IgD-negative memory B cell (primary cell): ENCODE measurements at regions not wholly inside any gene's neighbourhood (a gene's known extent, or its start where the extent isn't known, plus 50 kb on each side); places are given as distances from the start of the nearest gene placed in this dataset.
A peak's percentile ranks its signal among the peaks of the same experiment; 100 is the strongest.
"Not testable (repeated sequence)": the region's sequence is repeated elsewhere in the genome, so short reads cannot be mapped to it uniquely, and the experiment has no call there.

Source experiments
- H3K27ac Mint-ChIP-seq, 3 donors: one replicate each; pipeline ENCODE4 v1.8.0; 2020 to 2022; ENCODE audit warnings: mild to moderate bottlenecking in 3 of 3, mixed read lengths in 3 of 3, moderate library complexity in 1 of 3
- H3K27me3 Mint-ChIP-seq: one replicate; pipeline ENCODE4 v1.8.0; 2021; ENCODE audit warnings: mixed read lengths
- H3K36me3 Mint-ChIP-seq: one replicate; pipeline ENCODE4 v1.8.0; 2020; ENCODE audit warnings: mild to moderate bottlenecking, mixed read lengths
- H3K4me1 Mint-ChIP-seq, 3 donors: one replicate each; pipeline ENCODE4 v1.8.0; 2020 to 2022; ENCODE audit warnings: mixed read lengths in 3 of 3, mild to moderate bottlenecking in 1 of 3
- H3K4me3 Mint-ChIP-seq, 4 donors: one replicate each; pipeline ENCODE4 v1.8.0; 2020 to 2022; ENCODE audit warnings: mild to moderate bottlenecking in 4 of 4, mixed read lengths in 4 of 4, moderate library complexity in 3 of 4
- H3K9me3 Mint-ChIP-seq, 3 donors: one replicate each; pipeline ENCODE4 v1.8.0; 2020 to 2021; ENCODE audit warnings: mixed read lengths in 3 of 3, mild to moderate bottlenecking in 1 of 3

DNA sequence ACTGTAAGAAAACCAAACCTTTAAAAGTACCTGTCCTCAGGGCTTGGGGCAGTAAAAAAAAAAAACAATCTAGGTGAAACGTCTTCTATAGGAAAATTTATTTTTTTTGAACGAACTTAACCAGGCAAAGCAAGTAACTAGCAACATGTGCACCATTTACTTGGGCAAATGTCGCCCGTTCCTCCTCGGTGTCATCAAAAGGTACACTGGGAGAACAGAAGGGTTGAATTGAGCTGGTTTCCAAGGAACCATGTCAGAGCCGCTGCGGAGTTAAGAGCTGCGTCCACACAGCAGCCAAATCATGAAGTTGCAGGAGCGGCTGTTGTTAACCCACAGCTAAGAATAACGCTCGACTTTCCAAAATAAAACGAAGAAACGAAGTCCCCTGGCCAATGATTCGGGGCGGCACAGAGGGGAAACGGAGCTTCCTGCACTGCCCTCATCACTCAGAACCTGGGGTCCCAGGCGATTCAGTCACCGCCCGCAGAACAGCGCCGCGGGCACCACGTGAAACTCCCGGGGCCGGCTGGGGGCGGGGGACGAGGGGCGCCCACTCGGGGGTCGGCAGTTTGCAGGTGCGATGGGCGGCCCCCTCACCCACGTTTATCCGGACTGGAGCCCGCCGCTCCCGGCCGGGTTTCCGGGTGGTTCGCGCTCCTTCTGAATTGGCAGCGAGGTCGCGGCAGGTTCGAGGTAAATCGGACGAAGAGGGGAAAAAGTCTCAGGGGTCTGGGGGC is 53.6 kb upstream of the PLGLB1 start:
- Mint-ChIP-seq H3K4me3 (peak overlapping the region; percentile 74 to 97 (median 88)), H3K27ac (peak overlapping the region in 1 of 3 donors; percentile 85), H3K4me1 (peaks cover 5 to 13% (median 7%) of the 10 kb centered on the region in 3 donors)
- H3K36me3 Mint-ChIP-seq, H3K9me3 Mint-ChIP-seq, H3K27me3 Mint-ChIP-seq: not testable (repeated sequence)

DNA sequence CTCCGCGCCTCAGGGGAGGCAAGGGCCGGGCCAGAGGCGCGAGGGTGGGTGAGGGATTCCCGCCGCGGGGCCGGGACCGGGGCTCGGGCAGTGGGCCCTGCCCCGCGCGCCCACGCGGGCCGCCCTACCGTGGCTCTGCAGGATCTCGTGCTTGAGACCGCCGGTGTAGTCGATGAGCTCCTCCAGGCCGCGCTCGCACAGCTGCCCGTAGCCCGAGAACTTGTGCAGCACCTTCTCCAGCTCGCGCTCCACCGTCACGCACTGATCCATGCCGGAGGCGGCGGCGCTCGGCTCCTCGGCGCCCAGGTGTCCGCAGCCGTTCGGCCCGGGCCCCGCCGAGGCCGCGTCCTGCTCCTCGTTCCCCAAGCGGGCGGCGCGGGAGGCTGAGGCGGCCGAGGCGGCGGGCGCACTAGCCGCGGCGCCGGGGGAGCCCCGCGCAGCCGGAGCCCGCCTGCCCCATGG is 54.2 kb upstream of the PLGLB1 start:
- H3K9me3 Mint-ChIP-seq, H3K36me3 Mint-ChIP-seq, H3K4me1 Mint-ChIP-seq, H3K27me3 Mint-ChIP-seq: not testable (repeated sequence)
- Mint-ChIP-seq H3K27ac (peak overlapping the region in 2 of 3 donors; percentile 91 to 92), H3K4me3 (peak overlapping the region; percentile 82 to 97 (median 90))

DNA sequence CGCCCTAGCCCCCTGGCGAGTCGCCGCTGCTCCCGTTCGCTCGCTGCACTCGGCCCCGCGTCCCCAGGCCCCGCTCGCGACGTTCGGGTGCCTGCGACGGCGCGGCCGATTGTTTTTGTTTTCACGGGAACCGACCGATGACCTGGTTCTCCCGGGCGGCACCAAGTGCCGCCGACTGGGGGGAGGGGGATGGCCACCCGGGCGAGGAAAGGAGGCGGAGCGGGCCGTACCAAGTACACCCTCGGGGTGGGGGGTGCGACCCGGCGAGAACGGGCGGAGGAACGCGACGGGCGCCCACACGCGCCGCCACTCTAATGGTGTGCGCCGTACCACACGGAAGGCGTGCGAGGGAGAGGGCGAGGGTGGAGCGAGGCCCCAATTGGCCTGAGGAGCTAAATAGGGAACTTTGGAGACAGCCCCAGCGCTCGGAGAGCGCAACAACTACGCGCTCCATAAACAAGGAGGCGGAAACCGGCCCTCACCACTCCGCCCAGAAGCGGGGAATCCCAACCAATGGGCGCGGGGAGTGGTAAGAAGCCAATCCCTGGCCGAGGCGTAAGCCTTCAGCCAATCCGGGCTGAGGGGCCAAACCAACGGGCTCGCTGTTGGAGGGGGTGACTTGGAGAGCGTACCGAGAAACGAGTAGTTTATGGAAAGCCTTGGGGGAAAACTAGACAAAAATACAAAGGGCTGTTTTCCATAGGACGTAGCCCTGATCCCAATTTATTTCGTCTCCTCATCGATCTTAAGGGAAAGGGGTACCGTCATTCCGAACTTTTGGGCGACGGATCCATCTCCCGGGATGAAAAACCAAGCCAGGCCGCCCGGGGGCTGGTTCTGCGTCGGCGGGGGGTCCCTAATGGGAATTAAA is 54.8 kb upstream of the PLGLB1 start:
- not testable (repeated sequence) for H3K9me3 Mint-ChIP-seq, H3K36me3 Mint-ChIP-seq, H3K27me3 Mint-ChIP-seq, H3K4me1 Mint-ChIP-seq
- Mint-ChIP-seq H3K4me3 (peak overlapping the region; percentile 90 to 97 (median 97)), H3K27ac (peak overlapping the region; percentile 92 to 95 (median 94))

DNA sequence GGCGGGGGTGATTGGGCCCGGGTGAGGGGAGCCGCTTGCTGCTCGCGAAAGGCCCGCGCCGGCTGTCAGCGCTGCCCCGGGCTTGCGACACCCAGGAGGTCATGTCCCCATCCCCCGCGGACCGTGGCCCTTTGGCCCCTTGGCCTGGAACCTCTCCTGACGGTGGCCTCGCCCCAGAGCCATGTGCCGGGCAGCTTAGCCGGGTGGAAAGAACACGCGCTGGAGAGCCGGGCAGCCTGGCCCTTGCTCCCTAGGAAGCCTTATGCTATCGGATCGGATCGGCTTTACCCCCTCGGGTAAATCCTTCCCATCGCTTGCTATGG is 55.4 kb upstream of the PLGLB1 start:
- Mint-ChIP-seq H3K27ac (peak overlapping the region; percentile 92 to 95 (median 94)), H3K4me3 (peak overlapping the region; percentile 90 to 97 (median 97))
- not testable (repeated sequence) for H3K4me1 Mint-ChIP-seq, H3K36me3 Mint-ChIP-seq, H3K27me3 Mint-ChIP-seq, H3K9me3 Mint-ChIP-seq

DNA sequence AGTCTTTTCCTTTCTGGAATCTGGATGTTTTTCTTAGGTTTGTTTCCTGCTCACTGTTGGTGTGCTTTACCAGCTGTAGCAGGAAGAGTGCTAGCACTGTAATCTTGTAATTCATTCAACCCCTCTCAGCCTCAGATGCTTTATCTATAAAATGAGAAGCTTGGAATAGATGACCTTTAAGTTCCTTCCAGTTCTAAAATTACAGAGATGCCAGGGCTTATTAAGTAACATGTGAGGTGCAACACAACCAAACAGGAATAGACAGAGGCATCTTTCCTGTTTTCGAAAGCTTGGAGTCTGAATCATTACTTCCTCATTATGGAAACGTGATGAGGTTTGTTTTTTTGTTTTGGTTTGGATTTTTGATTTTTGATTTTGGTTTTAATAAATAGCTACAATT is 60.1 kb upstream of the PLGLB1 start:
- H3K27ac Mint-ChIP-seq, H3K36me3 Mint-ChIP-seq, H3K4me3 Mint-ChIP-seq, H3K27me3 Mint-ChIP-seq, H3K4me1 Mint-ChIP-seq, H3K9me3 Mint-ChIP-seq: not testable (repeated sequence)

DNA sequence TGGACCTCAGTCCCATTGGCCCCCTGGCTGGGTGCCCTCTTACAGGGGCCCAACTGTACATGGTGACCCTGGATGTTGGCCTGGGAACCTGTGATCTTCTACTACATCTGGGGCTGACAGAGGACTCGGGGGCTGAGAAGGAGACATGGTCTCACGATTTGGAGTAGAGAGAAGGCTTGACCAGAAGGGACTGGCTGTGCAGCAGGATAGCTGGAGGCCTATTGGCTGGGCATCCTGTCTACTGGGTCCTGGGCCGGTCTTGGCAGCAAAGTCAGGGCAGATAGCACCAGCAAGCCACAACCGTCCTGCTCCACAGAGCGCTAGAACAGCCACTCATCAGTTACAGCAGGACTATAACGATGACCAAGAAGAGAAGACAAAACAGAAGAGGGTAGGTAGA is 66.4 kb upstream of the PLGLB1 start:
- not testable (repeated sequence) for H3K27me3 Mint-ChIP-seq, H3K27ac Mint-ChIP-seq, H3K9me3 Mint-ChIP-seq

DNA sequence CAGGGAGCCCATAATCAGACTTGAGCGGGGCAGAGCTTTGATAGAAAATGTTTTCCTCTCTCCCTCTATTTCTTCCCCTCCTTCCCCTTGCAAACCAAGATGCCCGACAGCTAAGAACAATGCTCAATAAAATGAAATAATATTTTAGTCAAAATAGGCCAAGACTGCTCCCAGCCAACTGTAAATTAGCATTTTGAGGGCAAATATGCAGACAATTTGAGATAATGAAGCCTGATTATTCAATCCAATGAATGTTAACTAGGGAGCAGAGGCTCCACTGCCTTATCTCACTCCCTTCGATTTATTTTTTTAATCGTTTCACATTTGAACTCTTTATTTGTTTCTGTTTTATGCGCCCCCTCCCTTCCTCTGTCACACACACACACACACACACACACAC is 67.8 kb upstream of the PLGLB1 start:
- not testable (repeated sequence) for H3K9me3 Mint-ChIP-seq, H3K27me3 Mint-ChIP-seq, H3K27ac Mint-ChIP-seq, H3K36me3 Mint-ChIP-seq, H3K4me3 Mint-ChIP-seq, H3K4me1 Mint-ChIP-seq

More for the DNA sequence above, 66.4 kb upstream of the PLGLB1 start:
- not testable (repeated sequence) for H3K4me1 Mint-ChIP-seq, H3K4me3 Mint-ChIP-seq, H3K36me3 Mint-ChIP-seq

DNA sequence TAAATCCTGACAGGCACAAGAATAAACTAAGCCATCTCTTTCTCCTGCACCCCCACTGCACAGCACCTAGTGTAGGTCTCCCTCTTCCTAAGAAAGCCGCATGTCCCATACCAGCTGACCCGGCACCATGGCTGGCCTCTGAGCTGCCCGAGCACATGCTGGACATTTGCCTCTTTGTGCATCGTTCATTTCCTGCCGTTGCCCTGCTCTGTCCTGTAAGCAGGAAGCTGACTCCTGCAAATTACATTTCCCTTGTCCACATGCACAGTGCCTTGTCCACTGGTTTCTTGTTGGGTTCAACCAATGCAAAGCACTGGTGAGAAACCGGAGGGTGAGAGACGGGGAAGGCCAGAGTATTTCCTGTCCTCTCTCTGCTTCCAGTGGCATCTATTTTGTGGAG is 71.6 kb upstream of the PLGLB1 start:
- H3K4me3 Mint-ChIP-seq, H3K4me1 Mint-ChIP-seq, H3K27ac Mint-ChIP-seq, H3K27me3 Mint-ChIP-seq, H3K9me3 Mint-ChIP-seq, H3K36me3 Mint-ChIP-seq: not testable (repeated sequence)

DNA sequence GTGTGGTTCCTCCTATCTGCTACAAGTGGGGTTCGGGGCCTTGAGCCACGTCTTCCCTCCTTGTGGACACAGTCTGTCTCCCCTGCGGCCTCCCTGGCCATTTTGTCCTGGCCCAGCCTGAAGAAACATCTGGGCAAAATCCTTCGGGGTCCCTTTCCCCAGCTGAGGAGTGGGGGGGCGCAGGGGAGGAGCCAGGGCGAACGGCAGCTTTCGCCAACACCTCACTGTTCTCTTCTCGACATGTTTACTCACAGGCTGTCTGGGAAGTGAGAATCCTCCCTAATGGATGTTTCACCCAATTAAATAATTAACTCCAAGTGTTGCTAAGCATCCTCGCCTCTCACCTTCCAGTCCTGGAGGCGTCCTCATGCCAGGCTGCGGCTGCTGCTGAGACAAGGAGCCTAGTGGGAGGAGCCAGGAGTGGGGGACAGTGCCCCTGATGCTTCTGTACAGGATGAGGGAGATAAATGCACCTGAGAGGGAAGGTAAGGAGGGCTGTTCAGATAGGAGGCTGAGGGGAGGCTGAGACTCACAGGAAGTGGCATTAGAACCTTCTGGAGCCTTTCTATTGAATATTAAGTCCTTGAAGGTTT is 72.4 kb upstream of the PLGLB1 start:
- not testable (repeated sequence) for H3K36me3 Mint-ChIP-seq, H3K27me3 Mint-ChIP-seq, H3K4me1 Mint-ChIP-seq, H3K4me3 Mint-ChIP-seq, H3K27ac Mint-ChIP-seq, H3K9me3 Mint-ChIP-seq

DNA sequence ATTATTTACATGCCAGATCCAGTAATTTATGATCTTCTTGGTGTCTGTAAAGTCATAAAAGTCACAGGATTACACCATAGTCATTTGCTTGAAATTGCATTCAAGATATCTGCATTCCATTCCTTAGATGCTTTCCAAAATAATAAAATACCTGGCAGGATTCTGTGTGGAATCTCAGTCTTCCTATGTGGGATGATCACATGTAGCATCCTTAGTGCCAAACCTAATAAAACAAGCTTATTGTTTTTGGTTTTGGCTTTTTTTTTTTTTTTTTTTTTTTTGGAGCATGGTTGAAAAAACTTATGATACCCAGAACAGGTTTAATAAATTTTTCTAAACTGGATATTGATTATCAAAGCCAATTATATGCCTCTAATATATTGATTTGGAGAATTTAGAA is 74.2 kb upstream of the PLGLB1 start:
- H3K36me3 Mint-ChIP-seq, H3K9me3 Mint-ChIP-seq, H3K27me3 Mint-ChIP-seq, H3K27ac Mint-ChIP-seq, H3K4me1 Mint-ChIP-seq, H3K4me3 Mint-ChIP-seq: not testable (repeated sequence)

DNA sequence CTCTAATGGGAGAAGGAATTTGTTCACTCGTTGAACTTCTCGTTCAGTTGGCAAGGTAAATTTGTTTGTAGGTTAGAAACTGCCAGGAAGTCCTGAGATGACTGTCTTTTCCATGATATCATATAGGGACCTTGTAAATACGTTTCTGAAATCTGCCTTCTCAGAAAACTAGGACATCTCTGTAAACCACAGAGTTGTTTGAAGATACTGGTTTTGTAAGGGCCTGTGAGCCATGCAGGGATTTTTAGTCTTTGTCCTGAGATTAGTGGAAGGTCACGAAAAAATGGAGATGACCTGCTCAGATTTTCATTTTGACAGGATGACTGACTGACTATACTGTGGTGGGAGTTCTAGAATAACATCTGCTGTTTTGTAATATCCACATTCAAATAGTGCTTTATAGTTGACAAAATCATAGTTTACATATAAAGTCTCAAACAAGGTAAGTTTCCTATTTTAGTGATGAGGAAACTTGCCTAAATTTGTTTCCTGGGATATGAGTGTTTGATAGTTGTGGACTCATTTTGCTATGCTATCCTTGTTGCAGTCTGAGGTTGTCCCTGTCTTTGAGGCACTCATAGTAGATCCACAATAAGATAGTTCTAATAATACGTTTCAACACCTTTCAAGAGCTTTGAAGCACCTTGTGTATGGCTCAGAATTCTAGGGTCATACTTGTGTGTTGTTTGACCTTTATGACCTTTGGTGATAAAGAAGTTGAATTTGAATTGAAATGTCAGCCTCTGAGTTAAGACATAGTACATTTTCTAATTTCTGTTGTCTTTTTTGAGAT is 107.3 kb upstream of the PLGLB1 start:
- H3K4me1 Mint-ChIP-seq, H3K9me3 Mint-ChIP-seq, H3K27ac Mint-ChIP-seq, H3K27me3 Mint-ChIP-seq, H3K36me3 Mint-ChIP-seq, H3K4me3 Mint-ChIP-seq: not testable (repeated sequence)

DNA sequence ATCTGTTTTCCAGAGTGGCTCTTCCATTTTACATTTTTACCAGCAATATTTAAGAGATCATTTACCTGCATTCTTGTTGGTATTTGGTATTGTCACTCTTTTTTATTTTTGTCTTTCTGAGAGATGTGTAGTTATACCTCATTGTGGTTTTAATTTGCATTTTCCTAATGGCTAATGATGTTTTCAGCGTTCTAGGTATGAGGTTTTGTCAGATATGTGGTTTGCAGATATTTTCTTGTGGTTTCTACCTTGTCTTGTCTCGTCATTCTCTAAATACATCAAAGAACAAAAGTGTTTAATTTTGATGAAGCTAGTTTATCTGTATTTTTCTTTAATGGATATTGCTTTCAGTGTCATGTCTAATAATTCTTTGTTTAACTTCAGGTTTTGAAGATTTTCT is 110.9 kb upstream of the PLGLB1 start:
- H3K9me3 Mint-ChIP-seq, H3K36me3 Mint-ChIP-seq, H3K4me1 Mint-ChIP-seq, H3K27ac Mint-ChIP-seq, H3K4me3 Mint-ChIP-seq, H3K27me3 Mint-ChIP-seq: not testable (repeated sequence)

DNA sequence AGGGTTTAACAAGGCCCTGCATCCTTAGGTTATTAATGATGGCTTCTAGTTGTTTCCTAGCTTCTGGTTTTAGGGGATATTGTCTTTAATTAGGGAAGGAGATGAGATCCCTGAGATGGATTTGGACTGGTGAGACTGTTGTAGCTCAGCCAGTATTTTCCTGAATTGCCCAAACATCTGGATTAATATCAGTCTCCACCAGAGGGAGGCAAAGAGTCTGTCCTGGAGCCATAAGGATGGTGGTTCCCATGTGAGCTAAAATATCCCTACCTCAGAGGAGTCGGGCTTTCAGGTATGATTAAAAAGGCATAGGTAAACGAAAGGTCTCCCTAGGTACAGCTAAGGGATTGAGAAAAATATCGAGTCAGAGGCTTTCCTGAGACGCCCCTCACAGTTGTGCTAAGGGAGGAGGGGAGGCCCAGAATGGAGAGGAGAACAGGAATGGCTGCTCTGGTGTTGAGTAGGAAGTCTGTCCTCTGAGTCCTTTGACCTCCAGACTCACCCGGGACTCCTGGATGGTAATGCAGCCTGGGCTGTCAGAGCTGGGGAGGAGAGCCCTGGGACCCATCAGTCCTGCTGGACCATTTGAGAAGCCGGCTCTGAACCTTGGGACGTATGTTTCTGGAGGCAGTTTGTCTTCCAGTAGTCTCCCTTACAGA is 130.3 kb upstream of the PLGLB1 start:
- not testable (repeated sequence) for H3K27ac Mint-ChIP-seq, H3K27me3 Mint-ChIP-seq, H3K4me3 Mint-ChIP-seq, H3K4me1 Mint-ChIP-seq, H3K9me3 Mint-ChIP-seq, H3K36me3 Mint-ChIP-seq

DNA sequence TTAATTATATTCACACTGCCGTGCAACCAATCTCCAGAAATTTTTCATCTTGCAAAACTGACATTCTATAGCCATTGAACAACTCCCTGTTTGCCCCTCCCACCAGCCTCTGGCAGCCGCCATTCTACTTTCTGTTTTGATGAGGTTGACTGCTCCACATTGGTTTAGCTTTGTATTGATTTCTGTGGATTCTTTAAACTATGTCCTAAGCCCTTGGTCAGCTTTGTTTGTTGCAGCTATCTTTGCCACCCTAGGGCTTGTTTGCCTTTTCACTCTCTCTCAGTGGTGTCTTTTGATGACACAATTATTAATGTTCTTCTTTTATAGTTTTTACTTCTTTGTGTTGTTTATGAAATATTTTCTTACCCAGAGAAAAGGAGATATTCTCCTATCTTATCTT is 152.8 kb upstream of the PLGLB1 start:
- H3K4me3 Mint-ChIP-seq, H3K9me3 Mint-ChIP-seq, H3K27me3 Mint-ChIP-seq, H3K4me1 Mint-ChIP-seq, H3K27ac Mint-ChIP-seq, H3K36me3 Mint-ChIP-seq: not testable (repeated sequence)

DNA sequence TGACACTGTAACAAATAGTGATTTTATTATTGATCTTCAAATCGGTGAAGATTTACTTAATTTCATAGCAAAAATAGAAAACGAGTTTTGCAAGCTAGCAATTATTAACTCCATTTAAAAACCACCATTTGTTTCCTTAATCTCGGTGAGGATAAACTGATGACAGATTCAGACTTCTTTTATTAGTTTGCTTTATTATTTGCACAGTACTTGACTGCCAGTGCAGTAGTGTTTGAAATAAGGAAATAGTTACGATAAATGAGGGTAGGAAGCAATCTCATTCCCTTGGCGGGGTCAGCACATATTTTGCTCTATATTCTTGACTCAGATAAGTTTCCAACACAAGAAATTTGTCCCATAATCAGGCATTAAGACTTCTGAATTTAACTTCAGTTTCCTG is 161.7 kb upstream of the PLGLB1 start:
- not testable (repeated sequence) for H3K4me1 Mint-ChIP-seq, H3K9me3 Mint-ChIP-seq, H3K27me3 Mint-ChIP-seq, H3K27ac Mint-ChIP-seq, H3K36me3 Mint-ChIP-seq, H3K4me3 Mint-ChIP-seq
